Mucosa of descending colon (tissue), 3 donors: ENCODE measurements at regions not wholly inside any gene's neighbourhood (a gene's known extent, or its start where the extent isn't known, plus 50 kb on each side); places are given as distances from the start of the nearest gene placed in this dataset.
"Not testable (repeated sequence)": the region's sequence is repeated elsewhere in the genome, so short reads cannot be mapped to it uniquely, and the experiment has no call there.

ENCODE experiments used
- ATAC-seq: fragments of 200-7000 bp; cut with Tn5 transposase; one replicate; pipeline ENCODE4 v1.9.1; 2020; ENCODE audit warnings: mild to moderate bottlenecking, moderate library complexity
- DNase-seq, 3 donors: peaks; one replicate each; pipeline ENCODE4 v3.0.0-alpha.2; 2020
- H3K36me3 ChIP-seq: fragments of 200-600 bp; one replicate; pipeline ENCODE4 v1.8.0; 2021; ENCODE audit warnings: low read depth, mild to moderate bottlenecking
- H3K4me1 ChIP-seq: fragments of 200-600 bp; one replicate; pipeline ENCODE4 v1.8.0; 2021; ENCODE audit warnings: low read depth, mild to moderate bottlenecking
- H3K4me3 ChIP-seq: fragments of 200-600 bp; one replicate; pipeline ENCODE4 v1.8.0; 2021; ENCODE audit warnings: mild to moderate bottlenecking
- H3K9me3 ChIP-seq: fragments of 200-600 bp; one replicate; pipeline ENCODE4 v1.8.0; 2021; ENCODE audit warnings: mild to moderate bottlenecking
- CTCF ChIP-seq: fragments of 200-600 bp; IDR thresholded peaks from one replicate; pipeline ENCODE4 v1.8.0; 2022; ENCODE audit warnings: antibody characterized with exemption, mild to moderate bottlenecking
- intact Hi-C, 2 donors: fragments of 100-400 bp; cut with DNase I in 1 of 2; cut with micrococcal nuclease in 1 of 2; formaldehyde crosslinking; loops; one replicate each; pipeline versions ENCODE4 v1.11.0 to v1.11.1; 2022; cut with DNase I, micrococcal nuclease
- donor health status: DM: no; HTN: no; CAD: no; lungs with moderate emphysema.
- donor health status: DM: no; HTN: no; CAD: no.
- donor health status: DM: no; HTN: yes; CAD: no.

- no peak overlapping the region for H3K4me3 ChIP-seq
- intact Hi-C loops: no loop called here
- no peaks in the 10 kb centered on the region for H3K36me3 ChIP-seq
- no peak for TF ChIP-seq CTCF
- H3K4me1 ChIP-seq: no peaks in the 10 kb centered on the region
- no peak for ATAC-seq
- H3K9me3 ChIP-seq: no peaks in the 10 kb centered on the region
- DNase-seq: no peak
Measured at GRCh38 chr4:181802207-181802606, 441.0 kb upstream of the TENM3 start.

- no peak for TF ChIP-seq CTCF
- Histone ChIP-seq H3K4me3 (no peak overlapping the region), H3K9me3 (no peaks in the 10 kb centered on the region), H3K4me1 (no peaks in the 10 kb centered on the region), H3K36me3 (no peaks in the 10 kb centered on the region)
- no peak for DNase-seq
- intact Hi-C loops: no loop called here
- ATAC-seq: no peak
Measured at GRCh38 chr4:181807771-181808170, 435.4 kb upstream of the TENM3 start.

GRCh38 chr4:181810711-181811110 is 432.5 kb upstream of the TENM3 start:
- no peaks in the 10 kb centered on the region for H3K9me3 ChIP-seq
- H3K4me1 ChIP-seq: no peaks in the 10 kb centered on the region
- ATAC-seq: no peak
- H3K36me3 ChIP-seq: no peaks in the 10 kb centered on the region
- H3K4me3 ChIP-seq: no peak overlapping the region
- TF ChIP-seq CTCF: no peak
- no peak for DNase-seq
- intact Hi-C loops: no loop called here

- H3K4me1 ChIP-seq, DNase-seq, ATAC-seq, H3K36me3 ChIP-seq, H3K4me3 ChIP-seq, intact Hi-C loops, H3K9me3 ChIP-seq: not testable (repeated sequence)
Measured at GRCh38 chr4:181811550-181811949, 431.7 kb upstream of the TENM3 start.

GRCh38 chr4:181819946-181820345 is 423.3 kb upstream of the TENM3 start:
- intact Hi-C loops: no loop called here
- no peak for ATAC-seq
- no peaks in the 10 kb centered on the region for H3K9me3 ChIP-seq
- no peaks in the 10 kb centered on the region for H3K36me3 ChIP-seq
- H3K4me1 ChIP-seq: no peaks in the 10 kb centered on the region
- TF ChIP-seq CTCF: no peak
- no peak overlapping the region for H3K4me3 ChIP-seq
- no peak for DNase-seq

- Histone ChIP-seq H3K4me3 (no peak overlapping the region), H3K36me3 (no peaks in the 10 kb centered on the region), H3K4me1 (no peaks in the 10 kb centered on the region), H3K9me3 (no peaks in the 10 kb centered on the region)
- no peak for DNase-seq
- intact Hi-C loops: no loop called here
- no peak for ATAC-seq
- no peak for TF ChIP-seq CTCF
Measured at GRCh38 chr4:181820553-181820952, 422.6 kb upstream of the TENM3 start.
